ENCODE measurements at regions not wholly inside any gene's neighbourhood (a gene's known extent, or its start where the extent isn't known, plus 50 kb on each side); places are given as distances from the start of the nearest gene placed in this dataset.

GRCh38 chr10:10647331-10647730 lies 370.3 kb upstream of the CELF2 start:
- Histone ChIP-seq H3K9ac (ENCODE audit: low read depth in 1 of 2, low read length in 2 of 2) (no peak overlapping the region), H3K4me3 (ENCODE audit: low read depth in 1 of 3, low read length in 3 of 3) (no peak overlapping the region), H3K27ac (ENCODE audit: low read depth in 1 of 2, low read length in 2 of 2) (no peak overlapping the region), H3K27me3 (ENCODE audit: control insufficient read depth in 4 of 4, insufficient read depth in 4 of 4, low read length in 3 of 4) (no peaks in the 10 kb centered on the region), H3K9me3 (ENCODE audit: control insufficient read depth in 4 of 4, low read length in 3 of 4) (peaks cover 0 to 3% (median 0%) of the 10 kb centered on the region in 4 donors), H3K36me3 (ENCODE audit: control insufficient read depth in 4 of 4, insufficient read depth in 3 of 4, low read depth in 1 of 4, low read length in 3 of 4) (no peaks in the 10 kb centered on the region), H3K4me1 (ENCODE audit: control insufficient read depth in 4 of 4, insufficient read depth in 4 of 4, low read length in 3 of 4) (no peaks in the 10 kb centered on the region)
- no peak for DNase-seq (ENCODE audit: low spot score)
- no peak for TF ChIP-seq HNF4G (IDR thresholded peaks at IDR 0.05)
- no peak for TF ChIP-seq TAF1 (conservative IDR thresholded peaks at IDR 0.05)
- no peak for TF ChIP-seq JUND (IDR thresholded peaks at IDR 0.05)
- TF ChIP-seq YY1 (IDR thresholded peaks at IDR 0.05) = no peak
- no peak for TF ChIP-seq ZBTB33 (IDR thresholded peaks at IDR 0.05)
- TF ChIP-seq GABPA (IDR thresholded peaks at IDR 0.05 in 1 of 2, conservative IDR thresholded peaks at IDR 0.05 in 1 of 2) = no peak
- TF ChIP-seq HNF4A (conservative IDR thresholded peaks at IDR 0.05) = no peak
- TF ChIP-seq ATF3 (IDR thresholded peaks at IDR 0.05) = no peak
- TF ChIP-seq RAD21 (IDR thresholded peaks at IDR 0.05) = no peak
- no peak for TF ChIP-seq RXRA (IDR thresholded peaks at IDR 0.05)
- TF ChIP-seq FOXA2 (IDR thresholded peaks at IDR 0.05) = no peak
- no peak for TF ChIP-seq FOXA1 (IDR thresholded peaks at IDR 0.05)
- 77% methylated on average over 7 of the region's 7 CpGs for WGBS

- Histone ChIP-seq H3K4me1 (ENCODE audit: control insufficient read depth in 4 of 4, insufficient read depth in 4 of 4, low read length in 3 of 4) (no peaks in the 10 kb centered on the region), H3K27me3 (ENCODE audit: control insufficient read depth in 4 of 4, insufficient read depth in 4 of 4, low read length in 3 of 4) (no peaks in the 10 kb centered on the region), H3K36me3 (ENCODE audit: control insufficient read depth in 4 of 4, insufficient read depth in 3 of 4, low read depth in 1 of 4, low read length in 3 of 4) (no peaks in the 10 kb centered on the region), H3K9me3 (ENCODE audit: control insufficient read depth in 4 of 4, low read length in 3 of 4) (no peaks in the 10 kb centered on the region), H3K9ac (ENCODE audit: low read depth in 1 of 2, low read length in 2 of 2) (no peak overlapping the region), H3K27ac (ENCODE audit: low read depth in 1 of 2, low read length in 2 of 2) (no peak overlapping the region), H3K4me3 (ENCODE audit: low read depth in 1 of 3, low read length in 3 of 3) (no peak overlapping the region)
- WGBS = 92% methylated on average over 6 of the region's 6 CpGs
- TF ChIP-seq MAX (IDR thresholded peaks at IDR 0.05) (no peak), HNF4G (IDR thresholded peaks at IDR 0.05) (no peak), YY1 (IDR thresholded peaks at IDR 0.05) (no peak), REST (IDR thresholded peaks at IDR 0.05) (no peak), CTCF (IDR thresholded peaks at IDR 0.05; ENCODE audit: low read depth, low read length, missing input control) (no peak), ATF3 (IDR thresholded peaks at IDR 0.05) (no peak), SP1 (IDR thresholded peaks at IDR 0.05) (no peak)
- DNase-seq (ENCODE audit: low spot score) = no peak
These were observed 360.4 kb upstream of the CELF2 start for GRCh38 chr10:10657139-10657760.
